DMS 273 (cell line): ENCODE measurements at regions not wholly inside any gene's neighbourhood (a gene's known extent, or its start where the extent isn't known, plus 50 kb on each side); places are given as distances from the start of the nearest gene placed in this dataset.
"Not testable (repeated sequence)": the region's sequence is repeated elsewhere in the genome, so short reads cannot be mapped to it uniquely, and the experiment has no call there.

Experiments used
- DNase-seq: peaks from one replicate; lab custom pipeline; 2025; ENCODE audit not compliant: unreplicated experiment; lab: John Stamatoyannopoulos, UW

DNA sequence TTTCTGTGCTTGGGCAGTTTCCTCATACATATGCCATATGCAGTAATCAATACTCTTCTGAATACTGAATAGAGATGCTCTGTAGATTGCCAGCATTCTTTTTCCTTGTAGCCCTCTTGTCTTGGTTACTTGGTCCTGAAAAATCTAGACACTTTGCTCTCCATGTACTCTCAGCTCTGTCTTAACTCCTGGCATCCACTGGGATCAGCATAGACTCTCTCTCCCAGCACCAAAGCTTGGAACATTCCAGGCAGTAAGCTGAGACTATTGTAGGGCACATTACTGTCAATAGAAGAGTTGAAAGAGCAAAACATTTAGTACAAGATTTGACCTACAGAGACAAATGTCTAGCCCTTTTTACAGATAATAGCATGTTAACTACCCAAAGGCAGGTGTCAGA is 1100.3 kb downstream of the TBL1XR1 start:
- DNase-seq: no peak

DNA sequence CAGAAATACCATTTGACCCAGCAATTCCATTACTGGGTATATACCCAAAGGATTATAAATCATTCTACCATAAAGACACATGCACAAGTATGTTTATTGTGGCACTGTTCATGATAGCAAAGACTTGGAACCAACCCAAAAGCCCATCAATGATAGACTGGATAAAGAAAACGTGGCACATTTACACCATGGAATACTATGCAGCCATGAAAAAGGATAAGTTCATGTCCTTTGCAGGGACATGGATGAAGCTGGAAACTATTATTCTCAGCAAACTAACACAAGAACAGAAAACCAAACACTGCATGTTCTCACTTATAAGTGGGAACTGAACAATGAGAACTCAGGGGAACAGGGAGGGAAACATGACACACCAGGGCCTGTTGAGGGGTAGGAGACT is 1103.4 kb downstream of the TBL1XR1 start:
- DNase-seq: not testable (repeated sequence)

DNA sequence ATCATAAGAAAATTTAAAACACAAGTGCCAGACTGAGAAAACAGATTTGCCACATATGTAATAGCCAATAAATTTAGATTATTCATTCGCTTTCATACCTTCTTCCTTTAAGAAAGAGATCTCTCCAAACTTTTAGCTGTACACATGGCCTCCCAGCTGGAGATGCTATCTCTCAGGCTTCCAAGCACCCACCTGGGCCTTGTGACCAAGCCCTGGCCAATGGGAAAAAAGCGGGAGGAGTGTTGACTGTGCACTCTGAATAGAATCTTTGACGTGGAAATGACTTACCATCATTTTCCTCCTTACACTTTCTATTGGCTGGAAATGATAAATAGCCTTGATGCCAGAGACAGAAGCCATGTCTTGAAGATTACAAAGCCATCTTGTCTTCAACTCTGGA is 1106.6 kb downstream of the TBL1XR1 start:
- DNase-seq: peak; percentile 8

DNA sequence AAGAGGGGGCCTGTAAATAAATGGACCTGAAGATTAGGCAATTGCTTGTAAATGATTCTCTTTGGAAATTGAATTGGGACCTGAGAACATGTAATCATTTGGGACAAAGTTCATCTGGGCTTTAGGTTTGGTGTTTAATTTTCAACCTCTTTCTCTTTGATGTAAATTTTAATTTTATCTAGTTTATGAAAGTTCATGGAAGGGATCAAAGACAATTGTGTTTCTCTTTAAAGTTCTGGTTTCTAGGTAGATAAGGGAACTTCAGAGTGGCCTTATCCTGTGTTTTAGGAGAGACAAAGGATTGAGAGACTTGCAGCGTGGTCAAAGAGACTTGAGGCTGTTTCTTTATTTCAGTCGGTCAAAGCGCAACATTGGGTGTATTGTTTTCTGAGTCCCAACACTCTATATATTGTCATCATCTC is 1108.3 kb downstream of the TBL1XR1 start:
- DNase-seq: no peak

DNA sequence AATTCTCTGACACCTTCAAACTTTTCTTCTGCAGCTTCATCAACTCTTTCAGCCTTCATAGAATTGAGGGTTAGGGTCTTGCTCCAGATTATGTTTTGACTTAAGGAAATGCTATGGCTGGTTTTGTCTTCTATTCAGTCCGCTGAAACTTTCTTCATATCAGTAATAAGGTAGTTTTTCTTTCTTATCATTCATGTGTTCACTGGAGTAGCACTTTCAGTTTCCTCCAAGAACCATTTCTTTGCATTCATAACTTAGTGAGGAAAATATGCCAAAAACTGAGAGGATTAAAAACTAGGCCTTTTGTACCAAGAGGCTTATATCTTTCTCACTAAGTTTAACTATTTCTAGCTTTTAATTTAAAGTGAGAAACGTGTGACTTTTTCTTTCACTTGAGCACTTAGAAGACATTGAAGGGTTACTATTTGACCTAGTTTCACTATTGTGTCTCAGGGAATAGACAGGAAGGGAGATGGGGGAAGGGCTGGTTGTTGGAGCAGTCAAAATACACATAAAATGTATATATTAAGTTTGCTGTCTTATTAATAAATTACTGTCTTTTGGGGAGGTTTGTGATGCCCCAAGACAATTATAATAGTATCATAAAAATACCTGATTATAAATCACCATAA is 1110.1 kb downstream of the TBL1XR1 start:
- DNase-seq: no peak

DNA sequence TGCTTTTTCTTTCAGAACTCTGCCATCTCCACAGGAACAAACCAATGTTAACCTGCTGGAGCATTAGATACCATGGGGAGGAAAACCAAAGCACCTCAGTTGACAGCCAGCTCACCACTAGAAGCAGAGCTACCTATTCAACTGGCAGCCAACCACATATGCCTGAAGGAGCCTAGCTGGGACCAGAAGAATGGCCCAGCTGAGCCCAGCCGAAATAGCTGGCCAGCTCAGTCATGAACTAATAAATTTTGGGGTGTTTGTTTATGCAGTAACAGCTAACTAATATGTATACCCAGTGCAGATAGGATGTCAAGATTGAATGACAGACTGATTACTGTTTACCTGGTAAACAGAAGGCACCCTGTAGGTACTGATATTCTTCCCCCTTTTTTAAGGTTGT is 1117.5 kb downstream of the TBL1XR1 start:
- no peak for DNase-seq

DNA sequence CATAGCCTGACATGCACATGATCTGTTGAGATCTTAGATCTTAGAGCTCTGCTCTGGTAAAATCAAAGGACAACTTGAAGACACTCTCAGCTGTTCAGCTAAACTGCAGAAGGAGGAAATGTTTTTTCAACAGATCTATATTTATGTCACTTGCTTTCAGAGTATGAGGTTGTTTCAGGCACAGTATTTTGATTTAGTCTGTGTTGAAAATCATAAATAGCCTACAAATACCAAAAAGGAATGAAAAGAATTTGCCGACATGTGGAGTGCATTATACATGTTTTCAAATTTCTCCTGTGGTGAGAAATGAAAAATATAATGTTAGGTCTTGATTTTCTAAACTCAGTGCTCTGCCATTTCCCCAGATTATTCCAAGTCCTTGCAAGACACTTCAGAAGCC is 1118.4 kb downstream of the TBL1XR1 start:
- no peak for DNase-seq

DNA sequence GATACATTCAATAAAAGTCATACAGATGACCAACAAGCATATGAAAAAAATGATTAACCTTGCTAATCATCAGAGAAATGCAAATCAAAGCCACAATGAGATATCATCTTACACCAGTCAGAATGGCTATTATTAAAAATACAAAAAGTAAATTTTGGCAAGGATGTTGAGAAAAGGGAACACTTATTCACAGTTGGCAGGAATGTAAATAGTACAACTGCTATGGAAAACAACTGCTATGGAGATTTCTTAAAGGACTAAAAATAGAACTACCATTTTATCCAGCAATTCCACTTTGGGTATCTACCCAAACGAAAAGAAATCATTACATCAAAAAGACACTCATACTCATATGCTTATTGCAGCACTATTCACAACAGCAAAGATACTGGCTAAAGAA is 1121.8 kb downstream of the TBL1XR1 start:
- no peak for DNase-seq

DNA sequence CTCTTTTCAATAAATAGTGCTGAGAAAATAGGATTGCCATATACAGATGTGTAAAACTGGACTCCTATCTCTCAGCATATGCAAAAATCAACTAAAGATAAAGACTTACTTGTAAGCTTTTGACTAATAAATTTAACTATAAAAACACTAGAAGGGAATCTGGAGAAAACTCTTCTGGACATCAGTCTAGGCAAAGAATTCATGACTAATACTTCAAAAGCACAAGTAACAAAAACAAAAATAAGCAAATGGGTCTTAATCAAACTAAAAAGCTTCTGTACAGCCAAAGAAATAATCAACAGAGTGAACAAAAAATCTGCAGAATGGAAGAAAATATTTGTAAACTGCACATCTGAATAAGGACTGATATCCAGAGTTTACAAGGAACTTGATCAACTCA is 1122.2 kb downstream of the TBL1XR1 start:
- DNase-seq: no peak

DNA sequence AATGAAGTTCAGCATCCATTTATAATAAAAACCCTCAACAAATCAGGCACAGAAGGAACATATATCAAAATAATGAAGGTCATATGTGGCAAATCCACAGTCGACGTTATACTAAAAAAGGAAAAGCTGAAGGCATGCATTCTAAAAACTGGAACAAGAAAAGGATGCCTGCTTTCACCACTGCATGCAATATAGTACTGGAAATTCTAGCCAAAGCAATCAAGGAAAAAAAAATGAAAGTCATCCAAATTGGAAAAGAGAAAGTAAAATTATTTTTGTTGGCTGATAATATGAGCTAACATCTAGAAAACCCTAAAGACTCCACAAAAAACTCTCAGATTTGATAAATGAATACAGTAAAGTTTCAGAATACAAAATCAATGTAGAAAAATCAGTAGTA is 1123.2 kb downstream of the TBL1XR1 start:
- DNase-seq: no peak

DNA sequence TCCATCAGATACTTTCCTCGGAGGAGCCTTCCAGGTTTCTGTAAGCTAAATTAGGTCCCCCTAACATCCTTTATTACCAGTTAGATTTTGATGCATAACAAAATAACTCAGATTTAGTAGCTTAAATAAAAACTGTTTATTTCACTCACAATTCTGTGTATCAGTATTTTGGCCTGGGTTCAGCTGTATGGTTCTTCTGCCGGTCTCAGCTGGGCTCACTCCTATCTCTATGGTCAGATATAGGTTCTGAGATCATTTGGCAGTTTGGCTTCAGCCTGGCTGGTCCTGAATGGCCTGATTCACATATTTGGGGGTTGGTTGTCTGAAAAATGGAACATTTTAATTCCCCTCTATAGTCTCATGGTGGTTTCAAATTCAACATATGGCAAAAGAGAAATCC is 1125.3 kb downstream of the TBL1XR1 start:
- DNase-seq: no peak

DNA sequence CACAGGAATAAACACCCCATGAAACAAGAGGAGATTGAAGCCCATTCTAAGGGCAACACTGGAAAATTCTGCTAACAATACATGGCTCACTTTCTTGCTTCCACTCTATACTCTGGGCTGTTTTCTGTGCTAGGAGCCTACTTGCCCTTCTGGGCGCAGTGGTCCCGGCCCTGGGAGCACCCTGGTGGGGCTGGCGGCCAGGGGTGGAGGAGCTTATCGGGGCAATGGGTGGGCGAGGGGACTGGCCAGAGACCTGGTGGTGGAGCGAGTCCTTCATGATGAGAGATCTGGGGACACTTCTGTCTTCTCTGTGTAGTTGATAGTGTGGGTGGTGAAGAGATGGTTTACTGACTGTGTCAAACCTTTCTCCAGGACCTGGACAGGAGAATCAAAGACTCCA is 1128.5 kb downstream of the TBL1XR1 start:
- DNase-seq: no peak

DNA sequence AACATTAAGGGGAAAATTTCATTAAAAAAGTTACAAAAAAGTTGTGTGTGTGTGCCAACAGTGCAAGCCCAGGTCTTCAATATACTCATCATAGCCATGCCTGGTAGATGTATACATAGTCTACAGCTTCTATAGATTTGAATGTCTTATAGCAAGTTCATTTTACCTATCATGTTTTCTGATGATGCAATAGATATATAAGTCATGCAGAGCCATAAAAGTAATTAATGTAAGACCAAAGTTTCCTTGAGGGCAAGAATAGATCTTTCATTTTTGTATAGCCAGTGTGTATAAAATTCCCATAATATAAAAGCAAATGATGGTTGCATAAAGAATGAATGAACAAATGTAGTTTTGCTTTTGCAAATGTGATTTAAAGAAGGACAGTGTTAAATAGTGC is 1138.4 kb downstream of the TBL1XR1 start:
- no peak for DNase-seq

DNA sequence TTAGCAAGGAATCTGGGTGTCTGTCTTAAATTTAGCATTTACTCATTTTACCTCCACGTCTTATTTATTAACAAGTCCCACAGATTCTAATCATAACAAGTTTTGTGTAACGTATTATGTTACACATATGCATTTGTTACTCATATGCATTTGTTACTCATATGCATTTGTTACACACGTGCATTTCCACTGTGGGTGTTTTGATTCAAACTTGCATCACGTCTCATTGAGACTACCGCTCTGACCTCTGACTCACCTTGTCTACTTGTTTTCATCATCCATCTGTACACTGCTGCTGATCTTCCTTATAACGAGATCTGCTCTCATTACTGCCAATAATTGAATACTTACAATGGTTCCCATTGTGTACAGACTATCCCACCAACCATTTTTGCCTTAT is 1141.4 kb downstream of the TBL1XR1 start:
- DNase-seq: no peak

DNA sequence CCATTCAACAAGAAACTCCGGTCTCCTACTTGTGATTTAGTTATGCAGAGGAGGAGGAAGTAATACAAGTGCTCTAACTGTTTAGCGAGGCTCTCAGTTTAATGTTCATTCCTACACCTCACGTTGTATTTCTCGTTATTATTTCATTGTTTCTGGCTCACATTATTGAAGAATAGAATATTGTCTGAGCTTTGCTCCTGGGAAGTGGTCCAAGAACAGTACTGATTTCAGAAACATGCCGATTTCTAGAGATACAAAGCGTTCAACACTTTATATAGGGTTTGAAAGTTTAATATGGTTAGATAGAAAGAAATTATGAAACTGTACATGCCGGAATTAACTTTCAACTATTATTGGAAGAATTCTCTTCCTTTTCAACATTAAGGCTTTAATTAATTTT is 1145.5 kb downstream of the TBL1XR1 start:
- no peak for DNase-seq

DNA sequence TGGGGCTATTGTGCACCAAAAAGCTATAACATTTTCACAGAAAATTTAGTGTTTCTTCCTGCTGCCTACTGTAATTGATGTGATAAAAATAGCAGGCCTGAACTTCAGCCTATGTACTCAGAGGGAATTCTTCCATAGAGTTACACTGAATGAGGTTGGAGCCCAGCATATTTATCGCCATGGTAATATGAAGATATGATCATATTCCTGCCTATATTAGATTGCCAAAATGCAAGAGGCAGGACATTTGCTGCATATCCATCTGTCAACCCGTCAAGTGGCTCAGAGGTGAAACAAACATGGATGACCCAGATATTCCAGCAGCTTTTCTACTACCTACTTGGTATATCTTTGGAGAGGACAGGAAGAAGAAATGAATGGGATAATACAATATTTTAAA is 1150.6 kb downstream of the TBL1XR1 start:
- DNase-seq: no peak

DNA sequence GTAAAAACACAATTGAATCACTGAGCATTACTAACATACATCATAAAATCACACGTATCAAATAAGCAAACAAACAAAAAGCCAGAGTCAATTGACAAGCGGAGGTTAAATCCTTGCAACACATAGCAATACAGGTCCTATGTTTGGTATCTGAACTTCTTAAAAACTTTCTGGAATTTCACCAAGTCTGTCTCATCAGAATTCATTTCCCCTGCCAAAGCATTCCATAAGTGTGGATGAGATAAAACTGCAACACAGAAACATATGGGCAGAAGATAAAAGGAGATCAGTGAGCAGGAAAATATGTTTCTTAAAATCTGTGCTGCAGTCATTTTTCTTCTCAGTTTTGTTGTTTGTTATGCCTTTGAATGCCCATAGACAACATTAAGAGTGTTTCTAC is 1155.5 kb downstream of the TBL1XR1 start:
- peak; percentile 21 for DNase-seq

DNA sequence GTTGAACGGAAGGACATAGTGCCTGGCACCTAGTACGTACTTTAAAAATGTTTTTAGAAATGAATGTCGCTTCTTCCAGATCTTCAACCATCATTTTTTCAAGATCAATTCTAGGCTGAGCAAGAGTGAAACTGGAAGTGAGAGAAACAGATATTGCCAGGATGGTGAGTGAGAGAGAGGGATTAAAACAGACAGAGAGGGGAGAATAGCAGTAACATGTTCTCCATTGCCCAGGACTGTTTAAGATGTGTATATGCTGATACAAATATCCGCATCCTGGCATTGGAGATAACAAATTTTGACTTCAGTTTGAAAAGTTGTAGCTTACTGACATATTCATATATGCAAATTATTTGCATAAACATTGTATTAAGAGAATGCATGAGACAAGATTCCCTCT is 1156.1 kb downstream of the TBL1XR1 start:
- DNase-seq: no peak

DNA sequence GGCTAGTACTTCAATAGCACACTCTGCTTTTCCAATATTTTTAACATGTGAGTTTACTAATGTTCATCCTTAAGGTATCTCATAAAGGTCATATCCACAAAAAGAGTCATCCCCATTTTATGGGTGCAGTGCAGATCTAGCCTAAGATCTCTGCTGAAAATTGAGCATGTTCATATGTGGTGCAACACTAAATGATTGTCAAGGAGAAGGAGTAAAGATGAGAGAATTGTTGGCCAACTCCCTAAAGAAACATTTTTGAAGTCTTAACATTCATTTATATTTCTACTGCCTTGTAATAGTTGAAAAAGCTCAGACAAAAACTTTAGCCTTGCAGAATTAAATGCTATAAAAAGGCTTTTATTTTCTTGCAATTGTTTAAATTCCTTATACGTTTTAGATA is 1159.6 kb downstream of the TBL1XR1 start:
- no peak for DNase-seq

DNA sequence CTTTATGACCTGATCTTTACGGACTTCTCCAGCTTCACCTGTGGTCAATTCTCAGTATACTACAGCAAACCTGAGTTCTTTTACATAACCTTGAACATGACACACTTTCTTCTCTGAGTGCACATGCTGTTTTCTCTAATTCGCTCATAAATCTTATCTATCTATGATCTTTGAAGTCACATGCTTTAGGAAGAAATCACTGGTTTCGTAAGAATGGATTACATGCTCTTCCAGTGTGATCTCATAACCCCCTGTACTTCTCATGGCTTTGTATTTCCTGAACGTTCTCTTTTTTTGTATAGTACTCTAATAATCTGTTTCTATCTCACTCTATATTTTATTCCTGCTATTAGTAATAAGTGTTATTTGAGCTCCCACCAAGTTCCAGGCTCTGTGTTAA is 1165.2 kb downstream of the TBL1XR1 start:
- DNase-seq: no peak

DNA sequence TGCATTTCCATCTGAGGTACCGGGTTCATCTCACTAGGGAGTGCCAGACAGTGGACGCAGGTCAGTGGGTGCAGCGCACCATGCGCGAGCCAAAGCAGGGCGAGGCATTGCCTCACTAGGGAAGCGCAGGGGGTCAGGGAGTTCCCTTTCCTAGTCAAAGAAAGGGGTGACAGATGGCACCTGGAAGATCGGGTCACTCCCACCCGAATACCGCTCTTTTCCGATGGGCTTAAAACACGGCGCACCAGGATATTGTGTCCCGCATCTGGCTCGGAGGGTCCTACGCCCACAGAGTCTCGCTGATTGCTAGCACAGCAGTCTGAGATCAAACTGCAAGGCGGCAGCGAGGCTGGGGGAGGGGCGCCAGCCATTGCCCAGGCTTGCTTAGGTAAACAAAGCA is 1157.1 kb downstream of the NAALADL2 start:
- not testable (repeated sequence) for DNase-seq

DNA sequence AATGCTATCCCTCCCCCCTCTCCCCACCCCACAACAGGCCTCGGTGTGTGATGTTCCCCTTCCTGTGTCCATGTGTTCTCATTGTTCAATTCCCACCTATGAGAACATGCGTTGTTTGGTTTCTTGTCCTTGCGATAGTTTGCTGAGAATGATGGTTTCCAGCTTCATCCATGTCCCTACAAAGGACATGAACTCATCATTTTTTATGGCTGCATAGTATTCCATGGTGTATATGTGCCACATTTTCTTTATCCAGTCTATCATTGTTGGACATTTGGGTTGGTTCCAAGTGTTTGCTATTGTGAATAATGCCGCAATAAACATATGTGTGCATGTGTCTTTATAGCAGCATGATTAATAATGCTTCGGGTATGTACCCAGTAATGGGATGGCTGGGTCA is 1156.1 kb downstream of the NAALADL2 start:
- not testable (repeated sequence) for DNase-seq

DNA sequence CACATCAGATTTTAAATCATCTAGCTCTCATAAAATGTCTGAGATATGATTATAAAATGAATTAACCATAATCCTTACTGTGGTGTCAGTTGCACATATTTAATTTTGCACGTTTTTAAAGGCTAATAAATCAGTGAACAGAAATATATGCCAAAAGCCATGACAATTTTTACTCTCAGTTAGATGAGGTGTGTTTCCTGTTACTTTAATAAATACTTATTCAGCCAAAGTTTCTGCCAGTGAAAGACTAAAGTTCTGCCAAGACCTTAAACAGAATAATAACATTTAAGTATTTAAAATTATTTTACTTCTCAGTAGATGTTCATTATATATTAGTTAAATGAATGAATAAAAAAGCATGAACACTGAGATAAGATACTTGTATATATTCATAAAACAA is 1150.1 kb downstream of the NAALADL2 start:
- DNase-seq: no peak

DNA sequence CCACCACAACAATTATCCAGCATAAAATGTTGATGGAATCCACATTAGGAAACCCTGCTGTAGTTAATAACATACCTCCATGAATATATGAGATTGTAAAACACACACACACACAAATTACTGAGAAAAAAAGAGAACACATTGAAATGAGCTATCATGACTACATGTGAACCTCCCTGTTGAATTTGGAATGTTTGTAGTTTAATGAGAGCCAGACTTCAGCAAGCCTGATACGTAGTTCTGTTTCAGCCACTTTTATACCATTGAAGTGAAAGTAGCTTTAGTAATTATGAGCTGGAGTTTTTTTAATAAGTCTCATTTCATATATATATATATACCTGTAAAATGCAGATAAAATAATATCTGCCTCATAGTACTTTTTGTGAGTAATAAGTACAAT is 1146.4 kb downstream of the NAALADL2 start:
- DNase-seq: no peak
